Sigmoid colon (tissue), 6 donors: ENCODE measurements at regions not wholly inside any gene's neighbourhood (a gene's known extent, or its start where the extent isn't known, plus 50 kb on each side); places are given as distances from the start of the nearest gene placed in this dataset.

Experiments
- DNase-seq: peaks from one replicate; pipeline ENCODE4 v3.0.0-alpha.2; 2019
- H3K27ac ChIP-seq, 4 donors: fragments of 200-600 bp; sonication (generic); one replicate each; pipeline ENCODE4 v1.5.1; 2016 to 2019; ENCODE audit warnings: mild to moderate bottlenecking in 1 of 4
- H3K27me3 ChIP-seq, 3 donors: fragments of 200-600 bp; sonication (generic); one replicate each; pipeline ENCODE4 v1.5.1; 2019; ENCODE audit warnings: mild to moderate bottlenecking in 1 of 3
- H3K36me3 ChIP-seq, 4 donors: fragments of 200-600 bp; sonication (generic); one replicate each; pipeline ENCODE4 v1.5.1; 2016 to 2019
- H3K4me1 ChIP-seq, 4 donors: fragments of 200-600 bp; sonication (generic); one replicate each; pipeline ENCODE4 v1.5.1; 2017 to 2019
- H3K4me3 ChIP-seq, 4 donors: fragments of 200-600 bp; sonication (generic); one replicate each; pipeline ENCODE4 v1.5.1; 2017 to 2019; ENCODE audit warnings: mild to moderate bottlenecking in 2 of 4, moderate library complexity in 1 of 4
- H3K9me3 ChIP-seq, 4 donors: fragments of 200-600 bp in 3 of 4; sonication (generic) in 3 of 4; one replicate each; pipeline versions ENCODE4 v1.5.1 to v1.6.1; 2013 to 2019
- EP300 ChIP-seq, 4 donors: sonication (generic); formaldehyde crosslinking; IDR thresholded peaks; one replicate each; pipeline ENCODE4 v1.6.1; 2017; ENCODE audit warnings: antibody characterized with exemption in 4 of 4
- POLR2A ChIP-seq, 2 donors: fragments of 450-650 bp; IDR thresholded peaks; one replicate each; pipeline ENCODE4 v1.6.1; 2016; ENCODE audit warnings: antibody characterized with exemption in 2 of 2, mild to moderate bottlenecking in 2 of 2, moderate library complexity in 2 of 2
- POLR2AphosphoS5 ChIP-seq, 4 donors: sonication (generic); formaldehyde crosslinking; IDR thresholded peaks; one replicate each; pipeline ENCODE4 v1.6.1; 2017; ENCODE audit warnings: antibody characterized with exemption in 4 of 4
- WGBS, 2 donors: extraction: QIAGEN DNeasy Blood & Tissue Kit; methylation state at CpG; one replicate each; pipeline ENCODE4 v1.1.7; 2013; 5-methylcytosine and 5-hydroxymethylcytosine counted together
- intact Hi-C: fragments of 100-400 bp; cut with DNase I; formaldehyde crosslinking; loops from one replicate; pipeline ENCODE4 v1.15.1; 2023
- TF ChIP-seq, protein P1 (sequence below), 4 experiments: fragments of 450-650 bp in 3 of 4; fragments of 200-600 bp in 1 of 4; IDR thresholded peaks; one replicate each; pipeline ENCODE4 v1.5.1; 2016 to 2019; ENCODE audit warnings: antibody characterized with exemption in 4 of 4, mild to moderate bottlenecking in 3 of 4, moderate library complexity in 2 of 4
- donor health status: healthy with polysubstance abuse.
- donor health status: healthy.

GRCh38 chr7:54115028-54115763, 427.0 kb upstream of the VSTM2A start:
- 78 to 90% methylated on average over 9 of the region's 9 CpGs for WGBS, 2 donors
- TF ChIP-seq, protein P1, sequence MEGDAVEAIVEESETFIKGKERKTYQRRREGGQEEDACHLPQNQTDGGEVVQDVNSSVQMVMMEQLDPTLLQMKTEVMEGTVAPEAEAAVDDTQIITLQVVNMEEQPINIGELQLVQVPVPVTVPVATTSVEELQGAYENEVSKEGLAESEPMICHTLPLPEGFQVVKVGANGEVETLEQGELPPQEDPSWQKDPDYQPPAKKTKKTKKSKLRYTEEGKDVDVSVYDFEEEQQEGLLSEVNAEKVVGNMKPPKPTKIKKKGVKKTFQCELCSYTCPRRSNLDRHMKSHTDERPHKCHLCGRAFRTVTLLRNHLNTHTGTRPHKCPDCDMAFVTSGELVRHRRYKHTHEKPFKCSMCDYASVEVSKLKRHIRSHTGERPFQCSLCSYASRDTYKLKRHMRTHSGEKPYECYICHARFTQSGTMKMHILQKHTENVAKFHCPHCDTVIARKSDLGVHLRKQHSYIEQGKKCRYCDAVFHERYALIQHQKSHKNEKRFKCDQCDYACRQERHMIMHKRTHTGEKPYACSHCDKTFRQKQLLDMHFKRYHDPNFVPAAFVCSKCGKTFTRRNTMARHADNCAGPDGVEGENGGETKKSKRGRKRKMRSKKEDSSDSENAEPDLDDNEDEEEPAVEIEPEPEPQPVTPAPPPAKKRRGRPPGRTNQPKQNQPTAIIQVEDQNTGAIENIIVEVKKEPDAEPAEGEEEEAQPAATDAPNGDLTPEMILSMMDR (IDR thresholded peaks at IDR 0.05), result no peak
- TF ChIP-seq POLR2A (IDR thresholded peaks at IDR 0.05), result no peak
- TF ChIP-seq POLR2AphosphoS5 (IDR thresholded peaks at IDR 0.05), result no peak
- no peak for TF ChIP-seq EP300 (IDR thresholded peaks at IDR 0.05)
- Histone ChIP-seq H3K9me3 (no peaks in the 10 kb centered on the region), H3K4me3 (no peak overlapping the region), H3K36me3 (no peaks in the 10 kb centered on the region), H3K4me1 (no peaks in the 10 kb centered on the region), H3K27ac (no peak overlapping the region), H3K27me3 (no peaks in the 10 kb centered on the region)
- DNase-seq, result no peak
- intact Hi-C loops, result no loop called here

DNA sequence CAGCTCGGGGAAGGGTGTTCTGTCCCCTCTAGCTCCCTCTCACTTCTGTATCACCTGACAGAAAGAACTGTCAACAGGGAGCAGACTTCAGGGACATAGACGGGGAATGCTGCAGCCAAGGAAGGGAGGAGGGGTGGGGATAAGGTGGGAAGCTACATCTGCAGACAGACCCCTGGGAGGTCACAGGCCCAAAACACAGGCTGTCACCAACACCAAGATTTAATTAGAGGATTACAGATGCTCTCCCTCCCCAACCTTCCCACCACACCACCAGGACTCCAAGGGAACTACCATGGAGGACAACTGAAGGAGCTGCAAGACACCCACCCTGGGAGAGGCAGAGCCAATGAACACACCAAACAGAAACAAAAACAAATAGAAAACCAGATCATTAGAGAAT, 425.2 kb upstream of the VSTM2A start:
- Histone ChIP-seq H3K9me3 (no peaks in the 10 kb centered on the region), H3K4me3 (no peak overlapping the region), H3K27me3 (no peaks in the 10 kb centered on the region), H3K4me1 (no peaks in the 10 kb centered on the region), H3K36me3 (no peaks in the 10 kb centered on the region), H3K27ac (no peak overlapping the region)
- WGBS, 2 donors, result 54 to 66% methylated on average over 2 of the region's 2 CpGs
- TF ChIP-seq, protein P1 (IDR thresholded peaks at IDR 0.05), result no peak
- TF ChIP-seq POLR2AphosphoS5 (IDR thresholded peaks at IDR 0.05) (no peak), EP300 (IDR thresholded peaks at IDR 0.05) (no peak), POLR2A (IDR thresholded peaks at IDR 0.05) (no peak)
- no peak for DNase-seq
- intact Hi-C loops, result no loop called here

- intact Hi-C loops, result no loop called here
- no peaks in the 10 kb centered on the region for H3K4me1 ChIP-seq
- no peak for DNase-seq
- peaks cover 0 to 9% (median 0%) of the 10 kb centered on the region in 4 donors for H3K9me3 ChIP-seq
- H3K27me3 ChIP-seq, result no peaks in the 10 kb centered on the region
- no peaks in the 10 kb centered on the region for H3K36me3 ChIP-seq
- TF ChIP-seq, protein P1 (IDR thresholded peaks at IDR 0.05), result no peak
- no peak for TF ChIP-seq EP300 (IDR thresholded peaks at IDR 0.05)
- no peak for TF ChIP-seq POLR2AphosphoS5 (IDR thresholded peaks at IDR 0.05)
- no peak for TF ChIP-seq POLR2A (IDR thresholded peaks at IDR 0.05)
- no peak overlapping the region for H3K4me3 ChIP-seq
- no peak overlapping the region for H3K27ac ChIP-seq
These were observed 413.1 kb upstream of the VSTM2A start for GRCh38 chr7:54129035-54129434.

DNA sequence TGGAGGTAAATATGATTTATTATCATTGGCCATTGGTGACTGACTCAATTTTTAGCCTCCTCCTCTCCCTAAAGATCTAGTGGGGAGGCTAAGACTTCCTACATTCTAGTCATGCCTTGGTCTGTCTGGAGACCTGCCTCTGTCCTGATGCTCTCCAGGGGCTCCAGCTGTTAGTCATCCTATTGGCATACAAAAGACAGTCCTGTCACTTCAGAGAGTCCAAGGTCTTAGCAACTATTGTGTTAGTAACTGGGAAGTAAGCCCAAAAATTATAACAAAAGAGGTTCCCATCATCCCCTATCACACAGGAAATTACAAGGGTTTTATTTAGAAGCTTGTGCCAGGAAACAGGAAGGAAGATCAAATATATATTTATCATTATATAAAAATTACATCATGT, 400.6 kb upstream of the VSTM2A start:
- H3K9me3 ChIP-seq, result no peaks in the 10 kb centered on the region
- DNase-seq, result no peak
- no peak overlapping the region for H3K27ac ChIP-seq
- no peak overlapping the region for H3K4me3 ChIP-seq
- no peaks in the 10 kb centered on the region for H3K4me1 ChIP-seq
- intact Hi-C loops, result no loop called here
- no peaks in the 10 kb centered on the region for H3K36me3 ChIP-seq
- TF ChIP-seq, protein P1 (IDR thresholded peaks at IDR 0.05), result no peak
- TF ChIP-seq POLR2AphosphoS5 (IDR thresholded peaks at IDR 0.05) (no peak), POLR2A (IDR thresholded peaks at IDR 0.05) (no peak), EP300 (IDR thresholded peaks at IDR 0.05) (no peak)
- H3K27me3 ChIP-seq, result no peaks in the 10 kb centered on the region

- Histone ChIP-seq H3K27ac (no peak overlapping the region), H3K4me3 (no peak overlapping the region), H3K4me1 (no peaks in the 10 kb centered on the region), H3K27me3 (no peaks in the 10 kb centered on the region), H3K9me3 (peaks cover 0 to 3% (median 0%) of the 10 kb centered on the region in 4 donors), H3K36me3 (no peaks in the 10 kb centered on the region)
- DNase-seq, result no peak
- TF ChIP-seq POLR2A (IDR thresholded peaks at IDR 0.05), result no peak
- TF ChIP-seq POLR2AphosphoS5 (IDR thresholded peaks at IDR 0.05), result no peak
- TF ChIP-seq, protein P1 (IDR thresholded peaks at IDR 0.05), result no peak
- TF ChIP-seq EP300 (IDR thresholded peaks at IDR 0.05), result no peak
- intact Hi-C loops, result no loop called here
- 86 to 89% methylated on average over 8 of the region's 8 CpGs for WGBS, 2 donors
These were observed 396.5 kb upstream of the VSTM2A start for GRCh38 chr7:54145716-54146115.
